Right ventricle myocardium inferior (tissue), 1 donor: ENCODE measurements at regions not wholly inside any gene's neighbourhood (a gene's known extent, or its start where the extent isn't known, plus 50 kb on each side); places are given as distances from the start of the nearest gene placed in this dataset.

Experiments
- ATAC-seq: fragments of 200-7000 bp; cut with Tn5 transposase; one replicate; pipeline ENCODE4 v1.9.1; 2020; ENCODE audit warnings: mild to moderate bottlenecking, moderate library complexity
- DNase-seq: peaks from one replicate; pipeline ENCODE4 v3.0.0; 2021; ENCODE audit errors: missing footprints
- intact Hi-C: fragments of 100-400 bp; cut with DNase I; formaldehyde crosslinking; loops from one replicate; pipeline ENCODE4 v1.11.0; 2022
- donor health status: DM: no; HTN: yes; CAD: no; lungs with severe emphysema.

DNA sequence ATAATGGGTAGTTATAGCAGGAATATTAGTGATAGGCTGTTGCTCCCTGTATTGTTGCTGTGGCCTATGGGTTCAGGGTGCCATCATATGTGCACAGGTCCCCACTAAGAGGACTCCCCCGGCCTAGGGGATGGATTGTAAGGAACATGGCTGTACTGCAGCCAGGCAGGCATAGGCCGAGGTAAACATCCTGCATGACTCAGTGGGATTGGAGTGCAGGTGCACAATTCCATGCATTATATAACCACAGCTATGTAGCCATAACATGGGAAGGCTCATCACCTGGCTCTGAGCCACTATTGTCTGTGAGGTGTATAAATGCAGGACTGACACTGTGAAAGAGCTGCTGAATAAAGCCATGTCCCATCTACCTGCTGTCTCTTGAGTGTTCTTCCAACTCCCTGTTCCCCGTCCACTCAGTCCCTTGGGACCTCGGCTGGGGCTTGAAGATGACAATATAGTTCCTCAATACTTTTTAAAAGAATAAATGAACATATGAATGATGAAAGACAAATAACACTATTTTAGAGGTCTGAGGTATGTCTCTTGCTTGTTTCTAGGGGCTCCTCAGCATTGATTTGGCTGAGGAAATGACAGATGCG, 425.2 kb downstream of the IDS start:
- DNase-seq (no peak), ATAC-seq (no peak)
- intact Hi-C loops: no loop called here

DNA sequence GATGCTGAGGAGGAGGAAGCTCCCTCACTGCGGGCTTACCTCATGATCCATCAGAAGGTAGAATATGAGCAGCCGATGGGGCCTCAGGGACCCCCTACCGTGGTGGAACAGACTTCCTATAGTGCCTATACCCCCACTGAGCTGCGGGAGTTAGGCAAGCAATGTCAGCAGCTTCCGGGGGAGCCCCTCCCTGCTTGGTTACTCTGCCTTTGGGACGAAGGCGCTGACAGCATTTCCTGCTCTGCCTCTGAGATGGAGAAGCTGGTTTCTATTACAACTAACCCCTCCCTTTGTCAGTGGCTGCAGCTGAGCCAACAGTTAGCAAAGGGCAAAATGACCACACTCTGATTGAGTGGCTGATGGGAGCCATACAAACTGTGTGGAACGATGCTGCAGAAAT, 430.7 kb downstream of the IDS start:
- peak; percentile 82 for DNase-seq
- intact Hi-C loops: no loop called here
- peak; percentile 92 for ATAC-seq

DNA sequence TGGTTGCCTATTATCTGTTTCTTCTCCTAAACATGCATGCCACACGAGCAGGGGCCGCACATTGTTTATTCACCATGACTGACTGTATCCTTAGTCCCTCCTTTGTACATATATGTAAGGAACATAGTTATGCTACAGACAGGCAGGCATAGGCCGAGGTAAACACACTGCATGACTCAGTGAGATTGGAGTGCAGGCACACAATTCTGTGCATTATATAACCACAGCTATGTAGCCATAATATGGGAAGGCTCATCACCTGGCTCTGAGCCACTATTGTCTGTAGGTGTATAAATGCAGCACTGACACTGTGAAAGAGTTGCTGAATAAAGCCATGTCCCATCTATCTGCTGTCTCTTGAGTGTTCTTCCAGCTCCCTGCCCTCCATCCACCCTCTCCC, 431.6 kb downstream of the IDS start:
- ATAC-seq (no peak), DNase-seq (no peak)
- intact Hi-C loops: no loop called here

DNA sequence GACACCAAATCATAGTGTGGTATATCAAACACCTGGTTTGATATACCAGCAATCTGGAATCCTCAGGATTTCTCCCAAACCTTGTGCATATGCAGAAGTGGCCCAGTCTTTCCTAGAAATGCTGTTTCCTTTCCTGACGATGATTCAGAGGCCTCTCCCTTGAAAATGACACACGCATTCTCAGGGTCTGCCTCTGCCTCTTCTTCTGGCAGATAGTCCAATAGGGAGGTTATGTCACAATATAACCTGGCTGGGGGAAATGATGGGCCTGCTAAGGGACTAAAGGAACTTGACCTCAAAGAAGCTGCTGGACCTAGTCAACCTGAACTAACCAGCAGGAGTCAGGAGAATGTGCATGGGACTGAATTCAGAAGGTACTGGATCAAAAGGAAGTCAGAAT, 435.2 kb downstream of the IDS start:
- no peak for ATAC-seq
- intact Hi-C loops: no loop called here

GRCh38 chrX:149060921-149061320, 444.2 kb downstream of the IDS start:
- intact Hi-C loops: no loop called here
- no peak for ATAC-seq
- DNase-seq: no peak

More for the DNA sequence above, 435.2 kb downstream of the IDS start:
- DNase-seq: no peak
